ENCODE measurements at regions not wholly inside any gene's neighbourhood (a gene's known extent, or its start where the extent isn't known, plus 50 kb on each side); places are given as distances from the start of the nearest gene placed in this dataset.
A peak's percentile ranks its signal among the peaks of the same experiment; 100 is the strongest.

GRCh38 chr7:96861-97260 lies 95.5 kb upstream of the FAM20C start (continued):
- TF ChIP-seq CHD7 (IDR thresholded peaks at IDR 0.05; ENCODE audit: insufficient replicate concordance, low read length): peak; percentile 91
- no peak for TF ChIP-seq TAF1 (IDR thresholded peaks at IDR 0.05; ENCODE audit: low read depth, low read length)
- TF ChIP-seq BCL11A (IDR thresholded peaks at IDR 0.05; ENCODE audit: low read depth in 2 of 2, low read length in 2 of 2): peak in 1 of 2 experiments; percentile 3
- no peak for TF ChIP-seq CHD1 (IDR thresholded peaks at IDR 0.05; ENCODE audit: low read depth, low read length)
- no peak for TF ChIP-seq CBX5 (IDR thresholded peaks at IDR 0.05; ENCODE audit: low read depth, low read length)
- no peak for TF ChIP-seq USF2 (IDR thresholded peaks at IDR 0.05; ENCODE audit: low read length)
- no peak for TF ChIP-seq CEBPB (IDR thresholded peaks at IDR 0.05; ENCODE audit: low read depth, low read length)
- TF ChIP-seq HDAC2 (IDR thresholded peaks at IDR 0.05; ENCODE audit: borderline replicate concordance in 1 of 2, low read depth in 2 of 2, low read length in 2 of 2): peak in 1 of 2 experiments; percentile 66; a peak in 1 of 4 replicates
- TF ChIP-seq SAP30 (IDR thresholded peaks at IDR 0.05; ENCODE audit: insufficient read depth, insufficient replicate concordance, low read length): no peak
- no peak for TF ChIP-seq CREB1 (IDR thresholded peaks at IDR 0.05)

All from H1 (cell line).